ENCODE measurements at regions not wholly inside any gene's neighbourhood (a gene's known extent, or its start where the extent isn't known, plus 50 kb on each side); places are given as distances from the start of the nearest gene placed in this dataset.

DNA sequence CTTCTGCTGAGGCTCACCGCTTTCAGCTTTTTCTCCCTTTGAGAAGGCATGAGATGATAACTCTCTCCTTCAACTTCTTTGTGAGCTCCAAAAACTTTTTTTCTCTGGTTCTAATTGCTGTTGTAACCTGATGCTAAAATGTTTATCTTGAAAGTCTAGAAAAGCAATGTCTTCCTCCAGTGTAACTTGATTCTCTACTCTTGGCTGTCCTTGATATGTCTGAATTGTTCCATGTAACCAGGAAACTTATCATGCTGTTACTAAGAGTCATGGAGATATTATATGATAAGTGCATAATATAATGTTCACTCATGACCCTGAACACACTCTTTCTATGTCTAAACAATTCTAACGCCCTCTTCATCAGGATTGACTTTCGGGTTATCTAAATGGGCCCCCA, 128.0 kb upstream of the ABCA1 start:
- TF ChIP-seq, protein P1, sequence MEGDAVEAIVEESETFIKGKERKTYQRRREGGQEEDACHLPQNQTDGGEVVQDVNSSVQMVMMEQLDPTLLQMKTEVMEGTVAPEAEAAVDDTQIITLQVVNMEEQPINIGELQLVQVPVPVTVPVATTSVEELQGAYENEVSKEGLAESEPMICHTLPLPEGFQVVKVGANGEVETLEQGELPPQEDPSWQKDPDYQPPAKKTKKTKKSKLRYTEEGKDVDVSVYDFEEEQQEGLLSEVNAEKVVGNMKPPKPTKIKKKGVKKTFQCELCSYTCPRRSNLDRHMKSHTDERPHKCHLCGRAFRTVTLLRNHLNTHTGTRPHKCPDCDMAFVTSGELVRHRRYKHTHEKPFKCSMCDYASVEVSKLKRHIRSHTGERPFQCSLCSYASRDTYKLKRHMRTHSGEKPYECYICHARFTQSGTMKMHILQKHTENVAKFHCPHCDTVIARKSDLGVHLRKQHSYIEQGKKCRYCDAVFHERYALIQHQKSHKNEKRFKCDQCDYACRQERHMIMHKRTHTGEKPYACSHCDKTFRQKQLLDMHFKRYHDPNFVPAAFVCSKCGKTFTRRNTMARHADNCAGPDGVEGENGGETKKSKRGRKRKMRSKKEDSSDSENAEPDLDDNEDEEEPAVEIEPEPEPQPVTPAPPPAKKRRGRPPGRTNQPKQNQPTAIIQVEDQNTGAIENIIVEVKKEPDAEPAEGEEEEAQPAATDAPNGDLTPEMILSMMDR (IDR thresholded peaks at IDR 0.05) = no peak
- TF ChIP-seq POLR2A (IDR thresholded peaks at IDR 0.05) = no peak
